ENCODE measurements at regions not wholly inside any gene's neighbourhood (a gene's known extent, or its start where the extent isn't known, plus 50 kb on each side); places are given as distances from the start of the nearest gene placed in this dataset.

DNA sequence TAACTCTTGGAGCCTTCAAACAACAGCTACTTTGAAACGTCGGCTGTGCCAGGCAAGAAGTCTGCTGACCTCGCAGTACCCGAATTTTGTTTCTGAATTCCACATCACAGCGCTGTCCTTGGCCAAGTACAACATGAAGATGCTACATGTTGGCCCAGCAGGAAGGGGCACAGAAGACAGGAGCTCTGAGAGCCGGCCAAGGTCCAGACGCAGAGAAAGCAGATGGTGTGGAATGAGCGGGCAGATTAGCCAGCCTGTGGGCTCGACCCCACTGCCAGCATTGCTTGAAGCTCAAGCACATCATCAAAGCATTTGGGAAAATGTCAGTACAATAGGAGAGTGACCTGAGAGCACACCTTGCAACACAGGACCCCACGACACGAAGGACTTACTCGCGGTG is 64.5 kb downstream of the FZD10 start:
- TF ChIP-seq RAD21 (conservative IDR thresholded peaks at IDR 0.05 in 1 of 2, IDR thresholded peaks at IDR 0.05 in 1 of 2), result no peak
- TF ChIP-seq SREBF2 (IDR thresholded peaks at IDR 0.05), result no peak
- TF ChIP-seq REST (IDR thresholded peaks at IDR 0.05), result no peak
- TF ChIP-seq, protein P1, sequence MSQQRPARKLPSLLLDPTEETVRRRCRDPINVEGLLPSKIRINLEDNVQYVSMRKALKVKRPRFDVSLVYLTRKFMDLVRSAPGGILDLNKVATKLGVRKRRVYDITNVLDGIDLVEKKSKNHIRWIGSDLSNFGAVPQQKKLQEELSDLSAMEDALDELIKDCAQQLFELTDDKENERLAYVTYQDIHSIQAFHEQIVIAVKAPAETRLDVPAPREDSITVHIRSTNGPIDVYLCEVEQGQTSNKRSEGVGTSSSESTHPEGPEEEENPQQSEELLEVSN (IDR thresholded peaks at IDR 0.05; ENCODE audit: borderline replicate concordance, low read depth), result no peak
- no peak for TF ChIP-seq PHF8 (IDR thresholded peaks at IDR 0.05; ENCODE audit: borderline replicate concordance, low read depth)
- TF ChIP-seq USF2 (IDR thresholded peaks at IDR 0.05), result no peak
- TF ChIP-seq CTCF (IDR thresholded peaks at IDR 0.05), result no peak
- TF ChIP-seq, protein P2, sequence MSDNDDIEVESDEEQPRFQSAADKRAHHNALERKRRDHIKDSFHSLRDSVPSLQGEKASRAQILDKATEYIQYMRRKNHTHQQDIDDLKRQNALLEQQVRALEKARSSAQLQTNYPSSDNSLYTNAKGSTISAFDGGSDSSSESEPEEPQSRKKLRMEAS (IDR thresholded peaks at IDR 0.05), result no peak
